HG03469 (cell line): ENCODE measurements at regions not wholly inside any gene's neighbourhood (a gene's known extent, or its start where the extent isn't known, plus 50 kb on each side); places are given as distances from the start of the nearest gene placed in this dataset.

ENCODE experiments used
- ATAC-seq: cut with Tn5 transposase; IDR thresholded peaks from one replicate; pipeline ENCODE4 v1.9.1; 2021; ENCODE audit warnings: mild to moderate bottlenecking, moderate library complexity, moderate number of reproducible peaks; ENCODE audit not compliant: unreplicated experiment

DNA sequence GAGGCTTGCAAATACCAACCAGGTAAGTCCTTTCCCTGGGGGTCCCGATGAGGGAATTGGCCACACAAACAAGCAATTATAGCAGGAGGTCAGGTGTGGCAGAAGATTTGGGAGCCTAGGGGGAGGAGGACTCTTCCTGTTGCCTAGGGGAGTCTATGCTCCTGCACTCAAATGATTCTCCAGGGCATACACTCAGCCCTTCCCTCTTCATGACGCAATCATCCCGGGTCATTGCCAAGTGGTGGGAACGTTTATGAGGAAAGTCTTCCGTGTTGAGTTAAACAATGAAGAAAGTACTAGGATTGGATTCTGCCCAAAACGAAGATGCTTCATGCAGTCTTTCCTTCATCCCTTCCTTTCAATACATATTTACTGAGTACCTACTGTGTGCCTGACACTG lies 186.5 kb upstream of the TSHZ2 start:
- ATAC-seq = no peak

DNA sequence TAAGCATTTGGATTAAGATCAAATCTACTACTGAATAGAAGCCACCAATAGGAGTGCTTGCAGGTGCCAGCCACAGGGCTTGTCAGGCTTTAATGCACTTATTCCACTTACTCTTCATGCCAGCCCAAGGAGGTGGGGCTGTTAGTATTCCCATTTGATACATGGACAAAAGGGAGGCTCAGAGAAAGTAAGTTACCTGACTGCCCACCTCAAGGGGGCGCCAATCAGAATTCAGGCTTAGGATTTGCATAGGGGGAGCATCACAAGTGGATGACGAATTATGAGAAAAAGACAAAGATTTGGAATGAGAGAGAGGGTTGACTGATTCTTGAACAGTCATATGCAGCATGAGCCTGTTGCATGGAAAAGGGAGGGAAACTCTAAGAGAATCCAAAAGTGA lies 188.4 kb upstream of the TSHZ2 start:
- no peak for ATAC-seq

DNA sequence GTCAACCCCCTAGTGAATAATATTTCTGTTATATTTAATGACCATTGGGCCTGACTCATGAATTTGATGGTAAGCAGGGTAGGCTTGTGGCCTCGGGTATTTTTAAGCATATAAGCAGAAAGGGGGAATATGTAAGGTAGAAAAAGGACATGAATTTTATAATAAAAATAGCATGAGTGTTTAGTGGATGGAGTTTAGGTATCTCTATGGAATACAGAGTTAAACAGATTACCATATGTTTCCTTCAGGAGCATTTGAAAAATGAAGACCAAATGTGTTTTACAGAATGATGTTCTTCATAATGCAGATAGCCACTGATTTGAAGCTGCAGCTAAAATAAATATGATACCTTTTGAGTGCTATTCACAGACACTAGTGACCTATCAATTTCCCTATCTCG lies 191.7 kb upstream of the TSHZ2 start:
- no peak for ATAC-seq

GRCh38 chr20:52779125-52779524 lies 193.0 kb upstream of the TSHZ2 start:
- no peak for ATAC-seq

GRCh38 chr20:52777171-52777570 lies 195.0 kb upstream of the TSHZ2 start:
- ATAC-seq = no peak

- ATAC-seq = no peak
These were observed 196.4 kb upstream of the TSHZ2 start for GRCh38 chr20:52775786-52776185.

DNA sequence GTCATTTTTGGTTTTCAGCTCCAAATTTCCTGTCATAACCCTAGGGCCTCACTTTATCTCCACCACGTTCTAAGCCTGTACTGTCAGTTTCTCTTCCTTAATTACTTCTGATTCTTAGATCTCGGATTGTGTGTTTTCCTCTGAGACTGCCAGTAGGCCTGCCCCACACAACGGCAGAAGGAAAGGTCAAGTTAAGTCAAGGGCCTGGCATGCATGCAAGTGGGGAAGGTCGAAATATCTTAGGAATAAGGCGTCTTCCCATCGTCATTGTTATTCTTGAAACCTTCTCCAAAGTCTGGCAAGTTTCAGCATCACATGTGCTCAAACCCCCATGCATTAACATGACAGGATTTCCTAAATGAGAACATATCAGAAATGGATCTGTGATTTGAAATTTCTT lies 203.5 kb upstream of the TSHZ2 start:
- no peak for ATAC-seq

- no peak for ATAC-seq
These were observed 205.3 kb upstream of the TSHZ2 start for GRCh38 chr20:52766645-52767435.

DNA sequence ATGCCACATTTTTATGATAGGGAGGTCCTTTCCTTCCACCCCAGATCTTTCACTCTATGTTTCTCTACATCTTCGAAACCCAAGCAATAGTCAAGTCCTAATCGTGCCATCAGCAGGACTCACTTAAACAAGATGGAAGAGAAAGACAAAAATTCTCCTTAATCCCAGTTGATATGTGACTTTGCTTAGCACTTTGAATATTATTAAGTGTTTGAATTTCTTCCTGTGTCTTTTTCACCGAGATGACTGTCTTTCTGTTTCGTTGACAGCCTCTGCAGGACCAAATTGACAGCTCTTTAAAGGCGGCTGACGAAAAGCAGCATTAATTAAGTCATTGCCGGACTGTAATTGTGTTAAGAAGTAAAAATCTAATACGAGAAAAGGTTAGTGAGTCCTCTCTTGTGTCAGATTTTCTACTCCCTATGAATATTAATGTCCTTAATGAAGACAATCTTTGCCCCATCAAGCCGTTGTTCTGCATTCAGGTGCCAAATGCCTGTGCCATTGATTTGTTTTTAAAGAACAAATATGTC lies 208.8 kb upstream of the TSHZ2 start:
- no peak for ATAC-seq

GRCh38 chr20:52761867-52762266 lies 210.3 kb upstream of the TSHZ2 start:
- ATAC-seq = no peak

GRCh38 chr20:52760791-52761190 lies 211.4 kb upstream of the TSHZ2 start:
- ATAC-seq = no peak

- no peak for ATAC-seq
These were observed 214.7 kb upstream of the TSHZ2 start for GRCh38 chr20:52757411-52757810.

DNA sequence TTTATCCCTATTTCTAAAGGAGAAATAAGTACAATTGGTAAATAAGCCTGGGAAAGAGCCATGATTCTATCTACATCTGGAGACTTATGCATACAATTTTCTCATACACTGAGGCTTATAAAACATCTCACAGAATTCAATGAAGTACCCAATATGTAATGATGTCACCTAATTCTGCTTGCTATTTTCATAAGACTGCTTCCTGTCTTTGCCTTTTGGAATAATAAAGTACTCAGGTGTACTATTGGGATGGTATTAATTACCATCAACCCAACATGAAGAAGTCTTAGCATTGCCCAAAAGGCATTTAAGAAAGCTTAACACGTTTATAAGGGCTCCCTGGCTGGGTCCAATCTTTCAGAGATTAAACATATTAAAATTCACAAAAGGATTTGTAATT lies 216.4 kb upstream of the TSHZ2 start:
- ATAC-seq = no peak

GRCh38 chr20:52754366-52754765 lies 217.8 kb upstream of the TSHZ2 start:
- ATAC-seq = no peak

GRCh38 chr20:52752023-52752422 lies 220.1 kb upstream of the TSHZ2 start:
- ATAC-seq = no peak

GRCh38 chr20:52751571-52751970 lies 220.6 kb upstream of the TSHZ2 start:
- ATAC-seq = no peak

DNA sequence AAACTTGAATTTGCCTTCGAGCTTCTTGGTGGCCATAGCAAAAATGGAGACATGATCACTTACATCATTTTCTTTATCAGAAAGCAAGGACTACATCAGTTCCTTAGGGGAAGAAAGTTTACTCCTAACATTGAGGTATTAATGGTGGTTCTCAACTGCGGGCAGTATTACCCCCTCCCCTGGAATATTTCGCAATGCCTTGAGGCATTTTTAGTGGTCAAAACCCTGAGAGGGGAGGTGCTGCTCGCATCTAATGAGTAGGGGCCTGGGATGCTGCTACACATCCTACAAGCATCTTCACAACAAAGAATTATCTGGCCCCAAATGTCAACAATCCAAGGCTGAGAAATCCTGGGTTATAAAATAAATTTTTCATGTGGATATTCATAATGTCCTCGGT lies 222.2 kb upstream of the TSHZ2 start:
- no peak for ATAC-seq

GRCh38 chr20:52748990-52749389 lies 223.2 kb upstream of the TSHZ2 start:
- no peak for ATAC-seq

- ATAC-seq = no peak
These were observed 223.7 kb upstream of the TSHZ2 start for GRCh38 chr20:52748285-52748932.

DNA sequence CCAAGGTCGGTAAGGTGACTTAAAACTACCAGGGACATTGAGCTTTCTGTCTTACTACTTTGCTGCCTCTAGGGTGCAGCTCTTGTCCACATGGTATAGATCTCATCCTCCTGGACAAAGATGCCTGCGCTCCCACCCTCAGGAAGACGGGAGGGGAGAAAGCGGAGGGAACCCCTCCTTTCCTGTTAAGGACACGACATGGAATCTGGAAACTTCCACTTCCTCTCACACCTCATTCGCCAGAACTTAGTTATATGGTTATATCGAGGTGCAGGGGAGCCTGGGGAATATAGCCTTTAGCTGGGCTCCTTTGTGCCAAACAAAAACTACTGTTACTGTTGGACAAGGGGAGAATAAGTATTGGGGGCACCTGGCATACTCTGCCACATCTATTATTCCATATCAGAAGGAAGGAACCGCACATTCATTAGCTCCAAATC lies 224.3 kb upstream of the TSHZ2 start:
- no peak for ATAC-seq

DNA sequence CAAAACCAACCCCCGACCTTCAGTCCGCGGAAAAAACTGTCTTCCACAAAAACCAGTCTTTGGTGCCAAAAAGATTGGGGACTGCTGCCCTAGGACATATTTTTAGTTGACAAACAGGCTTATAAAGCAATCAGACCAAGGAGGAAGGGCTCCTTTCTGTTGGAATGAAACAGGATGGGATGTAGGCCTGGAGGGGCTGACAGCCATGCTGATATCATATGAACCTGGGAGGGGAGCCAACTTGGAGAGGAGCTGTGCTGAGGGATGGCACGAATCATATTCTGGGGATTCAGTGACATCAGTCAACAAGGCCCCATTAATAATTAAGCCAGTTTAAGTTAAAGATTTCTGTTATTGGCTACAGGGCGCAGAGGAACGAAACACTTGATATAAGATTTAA lies 225.4 kb upstream of the TSHZ2 start:
- ATAC-seq = no peak

- no peak for ATAC-seq
These were observed 226.0 kb upstream of the TSHZ2 start for GRCh38 chr20:52746190-52746589.
